Left lobe of liver (tissue), 2 donors: ENCODE measurements at regions not wholly inside any gene's neighbourhood (a gene's known extent, or its start where the extent isn't known, plus 50 kb on each side); places are given as distances from the start of the nearest gene placed in this dataset.

Experiments
- ATAC-seq: fragments of 200-7000 bp; cut with Tn5 transposase; one replicate; pipeline ENCODE4 v1.9.1; 2020; ENCODE audit warnings: mild to moderate bottlenecking, moderate library complexity
- DNase-seq: peaks from one replicate; pipeline ENCODE4 v3.0.0-alpha.2; 2020; ENCODE audit warnings: low spot score
- donor health status: DM: no; HTN: no; CAD: no; lungs with moderate emphysema.
- donor health status: DM: no; HTN: yes; CAD: no.

DNA sequence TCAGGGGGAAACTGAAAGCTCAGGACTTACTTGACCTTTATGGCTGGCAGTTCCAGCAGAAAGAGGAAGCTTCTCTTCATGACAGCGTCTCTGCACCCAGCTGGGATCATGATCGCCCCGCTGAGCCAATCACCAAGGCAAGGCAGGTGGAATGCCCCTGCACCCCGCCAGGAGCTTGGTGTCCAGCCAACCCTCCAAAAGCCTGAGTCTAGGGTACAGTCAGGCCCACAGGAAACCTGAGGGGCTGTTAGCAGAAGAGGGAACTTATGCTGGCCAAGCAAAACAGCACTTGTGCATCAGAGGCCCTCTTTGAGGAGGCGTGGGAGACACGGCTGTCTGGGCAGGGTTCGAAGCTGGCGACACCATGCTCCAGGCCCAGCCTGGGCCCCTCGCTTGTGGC, 188.3 kb upstream of the GMDS start:
- no peak for DNase-seq
- no peak for ATAC-seq

DNA sequence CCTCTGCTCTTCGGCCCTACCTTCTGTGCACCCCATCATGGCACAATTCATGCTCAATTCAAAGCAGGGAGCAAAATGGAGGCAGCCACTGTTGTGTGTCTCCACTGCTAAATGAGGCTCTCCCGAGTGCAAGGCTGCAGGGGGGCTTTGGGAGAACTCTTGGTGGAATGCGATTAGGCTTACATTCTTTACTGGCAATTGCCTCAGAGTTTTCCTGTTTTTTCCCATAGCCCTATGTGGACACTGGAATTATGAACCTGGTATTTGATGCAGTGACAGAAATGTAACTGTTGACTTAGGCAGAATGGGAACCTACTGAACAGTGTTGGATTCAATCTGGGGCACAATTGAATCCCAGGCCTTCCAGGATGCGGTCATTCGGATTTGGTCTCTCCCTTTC, 187.9 kb upstream of the GMDS start:
- ATAC-seq (no peak), DNase-seq (no peak)

DNA sequence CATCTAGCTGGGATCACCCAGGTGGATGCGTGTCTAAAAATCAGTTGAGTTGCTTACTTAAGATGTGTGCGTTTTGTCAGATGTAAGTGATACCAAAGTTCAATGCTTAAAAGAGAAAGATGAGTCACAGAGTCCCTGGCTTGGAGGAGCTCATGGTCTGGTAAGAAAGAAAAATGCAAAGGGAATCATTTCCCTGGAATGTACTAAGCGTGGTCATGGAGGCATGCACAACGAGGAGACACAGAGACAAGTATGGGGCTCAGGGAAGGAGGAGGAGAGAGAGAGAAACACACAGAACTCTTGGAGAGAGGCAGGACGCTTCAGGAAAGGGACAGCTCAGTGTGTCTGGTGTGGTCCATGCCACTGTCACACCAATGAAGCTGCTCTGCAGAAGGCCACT, 186.9 kb upstream of the GMDS start:
- ATAC-seq, result no peak
- DNase-seq, result no peak

DNA sequence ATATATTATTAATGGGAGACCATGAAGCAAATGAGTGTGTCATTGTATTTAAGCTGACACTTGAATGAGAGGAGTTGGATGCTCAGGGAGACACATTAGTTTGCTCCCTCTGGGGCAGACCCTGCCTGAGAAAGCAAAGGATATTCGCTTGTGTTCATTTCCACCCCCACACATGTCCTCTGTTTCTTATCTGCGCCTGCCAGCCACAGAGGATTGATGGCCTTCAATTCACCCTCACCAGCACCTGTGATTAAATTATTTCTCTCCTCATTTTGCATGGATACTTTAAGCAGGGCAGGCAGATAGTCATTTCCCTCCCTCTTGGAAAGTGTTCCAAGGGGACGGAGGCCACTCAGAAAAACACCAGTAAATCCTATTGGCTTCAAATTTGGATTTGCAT, 185.2 kb upstream of the GMDS start:
- no peak for DNase-seq
- ATAC-seq, result no peak

DNA sequence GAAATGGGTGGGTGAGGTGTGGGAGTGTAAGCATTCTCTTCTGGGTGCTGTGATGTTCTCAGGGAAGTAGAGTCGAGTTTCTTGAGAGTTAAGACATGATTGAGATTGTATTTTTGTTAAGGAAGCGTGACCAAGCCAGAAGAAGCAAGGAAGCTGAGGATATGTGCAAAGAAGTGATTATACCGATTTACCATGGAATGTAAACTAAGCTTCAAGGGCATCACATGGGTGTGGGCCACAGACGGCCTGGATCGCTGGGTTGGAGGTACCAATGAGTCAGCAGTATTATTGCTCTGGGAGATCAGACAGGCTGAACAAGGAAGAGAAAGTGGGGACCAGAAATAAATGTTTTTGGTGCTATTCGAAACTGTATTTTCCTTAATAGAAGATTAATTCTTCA, 184.1 kb upstream of the GMDS start:
- no peak for ATAC-seq
- no peak for DNase-seq

DNA sequence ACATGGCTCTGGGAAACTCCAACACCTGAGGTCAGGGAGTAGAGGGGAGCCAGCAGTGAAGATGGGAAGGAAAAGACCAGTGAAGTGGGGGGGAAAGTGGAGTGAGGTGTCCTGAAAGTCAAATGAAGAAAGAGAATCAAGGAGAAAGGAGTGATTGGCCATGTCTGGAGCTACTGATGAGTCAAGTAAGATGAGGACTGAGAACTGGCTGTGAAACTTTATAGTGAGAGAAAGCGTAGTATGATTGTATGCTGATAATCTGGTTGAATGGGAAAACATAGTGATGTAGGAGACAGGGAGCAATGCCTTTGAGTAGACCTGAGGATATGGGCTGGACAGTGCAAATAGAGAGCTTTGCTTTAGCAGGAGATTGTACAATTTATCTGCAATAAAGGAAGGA, 183.6 kb upstream of the GMDS start:
- no peak for ATAC-seq
- DNase-seq, result no peak

DNA sequence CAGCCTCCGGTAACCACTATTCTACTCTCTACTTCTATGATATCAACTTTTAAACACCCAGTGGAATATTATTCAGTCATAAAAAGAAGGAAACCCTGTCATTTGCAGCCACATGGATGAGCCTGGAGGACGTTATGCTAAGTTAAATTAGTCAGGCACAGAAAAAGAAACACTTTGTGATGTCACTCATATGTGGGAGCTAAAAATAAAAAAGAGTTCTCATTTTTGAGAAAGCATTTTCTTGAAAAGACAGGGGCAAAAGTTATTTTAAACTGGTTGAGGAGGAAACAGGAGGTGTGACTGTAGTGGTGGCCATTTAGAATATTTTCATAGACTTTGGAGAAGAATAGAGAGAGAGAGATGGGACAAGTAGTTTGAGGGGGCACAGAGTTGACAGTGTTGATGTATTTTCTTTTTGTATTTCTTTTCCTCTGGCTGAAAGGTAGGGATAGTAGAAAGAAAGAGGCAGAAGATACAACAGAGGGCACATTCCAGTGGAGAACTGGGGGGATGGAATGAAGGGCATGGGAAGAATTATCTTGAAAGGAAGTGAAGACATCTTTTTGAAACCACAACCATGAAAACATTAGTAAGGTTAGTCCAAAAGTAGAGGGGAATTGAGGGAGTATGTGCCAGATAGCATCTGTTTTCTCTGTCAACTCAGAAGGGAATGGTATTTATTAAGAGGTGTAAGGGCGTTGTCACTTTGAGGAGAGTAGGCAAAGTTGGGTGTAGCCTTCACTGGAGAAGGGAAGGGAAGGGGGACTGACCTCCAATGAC, 181.3 kb upstream of the GMDS start:
- ATAC-seq, result no peak
- no peak for DNase-seq

DNA sequence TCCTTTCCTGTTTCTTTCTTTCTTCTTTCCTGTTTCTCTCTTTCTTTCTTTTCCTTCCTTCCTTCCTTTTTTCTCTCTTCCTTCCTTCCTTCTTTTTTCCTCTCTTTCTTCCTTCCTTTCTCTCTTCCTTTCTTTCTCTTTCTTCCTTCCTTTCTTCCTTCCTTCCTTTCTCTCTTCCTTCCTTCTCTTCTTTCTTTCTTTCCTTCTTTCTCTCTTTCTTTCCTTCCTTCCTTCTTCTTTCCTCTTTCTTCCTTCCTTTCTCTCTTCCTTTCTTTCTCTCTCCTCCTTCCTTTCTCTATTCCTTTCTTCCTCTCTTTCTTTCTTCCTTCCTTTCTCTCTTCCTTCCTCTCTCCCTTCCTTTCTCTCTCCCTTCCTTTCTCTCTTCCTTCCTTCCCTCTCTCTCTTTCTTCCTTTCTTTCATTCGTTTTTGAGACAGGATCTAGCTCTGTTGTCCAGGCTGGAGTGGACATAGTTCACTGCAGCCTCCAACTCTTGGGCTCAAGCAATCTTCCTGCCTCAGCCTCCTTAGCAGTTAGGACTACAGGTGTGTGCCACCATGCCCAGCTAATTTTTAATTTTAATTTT, 170.8 kb upstream of the GMDS start:
- DNase-seq (no peak), ATAC-seq (no peak)

DNA sequence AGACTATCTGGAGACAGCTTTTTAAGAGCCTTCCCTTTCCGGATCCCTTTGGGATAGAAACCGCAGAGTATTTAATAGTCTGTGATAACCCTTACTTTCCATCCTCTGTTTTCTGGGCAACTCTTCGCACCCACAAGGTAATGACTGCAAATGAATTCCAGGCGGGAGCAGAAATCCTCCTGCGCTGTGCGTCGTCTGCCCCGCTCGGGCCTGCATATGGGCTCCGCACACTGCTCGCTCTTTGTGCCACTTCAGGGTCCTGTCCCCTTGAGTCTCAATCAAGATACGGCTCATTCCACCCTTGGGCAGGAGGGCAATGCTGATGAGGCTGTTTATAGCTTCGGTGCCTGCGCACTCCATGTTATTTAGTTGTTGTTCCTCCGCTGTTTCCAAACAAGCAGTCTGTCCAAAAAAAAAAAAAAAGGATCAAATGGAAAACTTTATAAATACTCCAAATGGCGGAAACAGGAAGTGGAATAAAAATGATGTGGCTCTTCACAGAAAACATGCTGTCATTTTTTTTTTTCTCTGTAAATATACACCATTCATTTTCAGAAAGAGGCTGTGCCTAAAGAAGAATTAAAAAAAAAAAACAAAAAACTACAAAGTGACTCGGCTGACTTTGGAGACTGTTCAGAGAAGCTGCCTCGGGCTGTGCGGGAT, 169.6 kb upstream of the GMDS start:
- DNase-seq, result no peak
- ATAC-seq, result no peak

DNA sequence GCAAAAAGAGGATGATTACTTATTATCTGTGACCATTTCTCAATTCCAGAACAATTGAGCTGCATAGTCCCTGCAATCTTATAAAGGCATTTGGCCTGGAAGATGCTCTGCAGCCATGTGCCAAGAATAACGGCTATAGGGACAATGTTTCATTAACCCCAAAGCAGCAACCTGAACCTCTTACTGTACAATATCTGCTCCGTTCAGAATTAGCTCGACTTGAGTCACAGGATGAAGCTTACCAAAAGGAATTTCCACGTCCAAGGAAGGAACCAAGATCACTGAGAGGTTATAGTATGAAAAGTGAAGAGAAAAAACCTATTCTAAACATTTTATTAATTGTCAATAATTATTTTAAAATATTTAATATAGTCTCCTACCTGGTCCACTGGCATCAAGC, 167.3 kb upstream of the GMDS start:
- no peak for ATAC-seq
- DNase-seq, result no peak

DNA sequence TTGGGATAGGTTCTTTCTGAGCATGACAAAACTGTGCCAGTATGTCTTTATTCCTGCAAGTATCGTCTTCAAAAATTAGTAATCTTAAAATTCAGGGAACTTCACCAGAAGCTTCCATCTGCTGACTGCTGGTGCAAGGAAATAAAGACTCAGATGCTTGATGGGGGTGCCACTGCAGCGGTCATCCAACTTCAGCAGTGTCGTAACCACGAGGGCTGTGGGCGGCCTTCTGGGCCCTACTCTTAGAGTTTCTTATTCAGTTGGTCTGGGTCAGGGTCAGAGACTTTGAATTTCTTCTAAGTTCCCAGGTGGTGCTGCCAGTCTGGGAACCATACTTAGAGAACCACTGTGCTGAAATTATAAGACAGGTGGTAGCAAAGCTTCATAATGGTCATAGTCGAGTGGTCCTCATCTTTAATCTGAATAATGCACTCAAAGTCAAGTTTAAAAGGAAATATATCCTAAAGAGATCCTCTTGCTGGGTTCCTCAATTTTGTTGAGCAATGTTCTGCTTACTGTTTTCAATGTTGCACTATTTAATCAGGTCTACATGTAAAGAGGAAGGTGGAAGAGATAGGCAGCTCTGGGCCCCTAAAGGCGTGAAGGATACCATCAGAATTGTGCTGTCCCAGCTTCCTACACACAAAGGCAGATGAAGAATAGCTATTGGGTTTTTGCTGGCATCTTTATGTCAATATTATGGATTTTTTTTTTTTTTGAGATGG, 165.4 kb upstream of the GMDS start:
- ATAC-seq, result no peak

DNA sequence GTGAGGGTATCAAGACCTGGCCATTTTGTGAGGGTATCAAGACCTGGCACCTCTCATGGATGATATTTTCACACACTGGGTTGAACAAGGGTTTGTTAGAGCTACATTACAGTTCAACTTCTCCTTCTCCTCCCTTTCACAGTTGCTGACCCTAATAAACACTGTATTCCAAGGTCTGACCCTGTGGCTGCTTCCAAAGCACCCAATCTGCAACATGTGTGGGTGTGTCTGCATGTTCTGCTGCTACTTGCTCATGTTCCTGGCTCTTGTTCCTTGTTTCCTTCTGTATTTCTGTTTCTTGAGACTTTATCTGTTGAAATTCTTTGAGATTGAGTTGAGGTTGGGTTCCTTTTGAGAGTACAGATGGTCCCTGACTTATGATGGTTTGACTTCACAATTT, 162.1 kb upstream of the GMDS start:
- DNase-seq (no peak), ATAC-seq (no peak)

More for the DNA sequence above, 165.4 kb upstream of the GMDS start:
- no peak for DNase-seq

DNA sequence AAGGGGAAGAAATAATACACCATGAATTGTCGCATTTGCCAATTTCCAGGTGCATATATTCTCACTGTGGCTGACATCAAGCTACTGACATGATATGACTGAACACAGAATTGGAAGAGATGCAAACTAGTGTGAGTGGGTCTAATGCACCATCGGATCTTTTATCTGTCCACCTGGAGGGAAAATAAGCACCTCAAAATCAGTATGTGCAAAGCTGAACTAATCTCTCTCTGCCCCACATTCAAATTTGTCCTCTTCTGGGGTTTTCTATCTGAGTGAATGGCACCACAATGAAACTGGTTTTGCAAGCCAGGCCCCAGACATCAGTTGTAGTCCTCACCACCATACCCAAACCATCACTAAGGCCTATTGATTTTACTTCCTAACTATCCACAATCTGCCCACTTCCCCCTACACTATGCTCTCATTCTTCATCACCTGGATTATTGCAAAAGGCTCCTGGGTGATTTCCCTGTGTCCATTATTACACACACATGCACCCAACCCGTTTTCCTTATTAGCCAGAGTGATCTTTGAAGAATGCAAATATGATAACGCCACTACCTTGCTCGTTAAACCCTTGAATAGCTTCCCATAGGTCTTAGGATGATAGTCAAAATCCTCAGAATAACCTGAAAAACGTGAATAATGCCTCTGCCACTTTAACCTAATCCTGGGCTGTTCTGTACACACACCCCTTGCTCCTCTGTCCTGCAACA, 159.0 kb upstream of the GMDS start:
- ATAC-seq, result no peak

DNA sequence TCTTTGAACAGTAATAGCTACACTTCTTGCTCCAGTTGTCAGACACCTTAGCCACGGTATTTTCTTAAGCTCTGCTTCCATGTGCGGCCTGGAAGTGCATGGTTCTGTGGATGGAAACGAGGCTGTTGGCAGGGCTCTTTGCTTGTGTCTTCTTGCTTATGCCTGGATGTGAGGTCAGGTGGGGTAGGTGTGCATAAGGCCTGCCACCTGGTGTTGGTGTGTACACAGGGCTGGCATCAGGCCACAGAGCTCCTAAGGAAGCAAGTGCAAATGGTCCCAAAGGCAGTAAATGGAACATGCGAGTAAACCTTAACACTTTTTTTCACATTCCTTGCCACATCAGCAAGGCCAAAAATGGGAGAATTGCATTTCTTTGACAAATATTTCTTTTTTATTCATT, 158.1 kb upstream of the GMDS start:
- ATAC-seq, result no peak
- DNase-seq, result no peak

More for the DNA sequence above, 159.0 kb upstream of the GMDS start:
- DNase-seq, result no peak

DNA sequence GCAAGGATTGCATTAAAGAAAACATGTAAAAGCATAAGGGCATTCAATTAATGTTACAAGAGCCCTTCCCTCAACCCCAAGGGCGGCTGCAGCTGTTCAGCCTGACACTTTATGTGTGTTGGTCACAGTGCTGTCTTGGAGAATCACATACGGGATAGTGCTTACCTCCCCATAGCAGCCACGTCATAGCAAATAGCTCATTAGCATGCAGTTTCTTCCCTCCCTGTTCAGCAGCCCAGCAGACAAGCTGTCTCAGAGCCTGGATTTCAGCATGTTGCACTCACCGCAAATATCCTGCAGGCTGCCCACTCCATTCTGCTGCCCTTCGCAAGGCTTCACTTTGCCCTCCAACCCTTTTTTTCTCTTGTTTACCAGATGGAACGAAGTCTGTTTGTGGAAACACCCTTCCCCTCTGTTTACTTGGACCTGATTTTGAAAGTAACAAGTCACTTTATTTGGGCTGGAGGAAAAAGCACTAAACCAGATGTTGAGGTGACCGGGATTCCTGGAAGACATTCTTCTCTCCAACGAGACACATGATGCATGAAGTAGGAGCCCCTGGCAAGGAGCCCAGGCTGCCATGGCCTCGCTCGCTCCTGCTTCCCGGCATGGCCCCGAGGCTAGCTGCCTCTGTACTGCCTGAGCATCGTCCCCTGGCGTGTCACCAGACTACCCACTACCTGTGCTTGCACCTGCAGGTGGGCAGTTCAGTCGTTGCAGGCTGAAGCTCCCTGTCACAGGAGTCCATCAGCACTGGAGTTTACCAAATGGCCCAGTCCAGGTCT, 151.6 kb upstream of the GMDS start:
- DNase-seq, result no peak
- no peak for ATAC-seq

DNA sequence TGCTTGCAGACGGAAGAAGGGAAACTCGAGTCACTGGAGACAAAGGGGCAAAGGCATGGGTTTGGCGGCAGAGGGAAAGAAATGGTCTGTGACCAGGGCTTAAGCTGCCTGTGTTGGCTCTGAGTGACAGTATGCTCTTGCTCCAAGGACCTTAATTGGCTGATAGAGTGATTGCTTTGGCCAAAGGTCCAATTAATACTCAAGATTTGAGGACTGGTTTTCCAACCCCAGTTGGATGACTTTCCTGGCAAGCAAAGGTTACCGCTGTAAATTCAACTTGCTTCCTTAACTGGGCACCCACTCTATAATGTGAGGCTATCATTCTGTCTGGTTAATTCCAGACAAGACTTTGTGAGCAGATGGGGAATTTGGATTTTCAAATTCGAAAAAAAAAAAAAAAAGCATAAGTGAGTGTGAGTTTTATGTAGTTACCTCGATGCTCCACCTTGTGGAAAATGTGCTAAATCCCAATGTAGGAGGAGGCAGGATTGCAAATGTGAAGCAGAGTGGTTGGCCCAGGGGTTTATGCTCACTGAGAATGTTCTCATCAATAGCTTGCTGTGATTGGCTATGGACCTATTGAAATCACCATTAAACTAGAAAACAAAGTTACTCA, 150.7 kb upstream of the GMDS start:
- no peak for DNase-seq
- no peak for ATAC-seq

DNA sequence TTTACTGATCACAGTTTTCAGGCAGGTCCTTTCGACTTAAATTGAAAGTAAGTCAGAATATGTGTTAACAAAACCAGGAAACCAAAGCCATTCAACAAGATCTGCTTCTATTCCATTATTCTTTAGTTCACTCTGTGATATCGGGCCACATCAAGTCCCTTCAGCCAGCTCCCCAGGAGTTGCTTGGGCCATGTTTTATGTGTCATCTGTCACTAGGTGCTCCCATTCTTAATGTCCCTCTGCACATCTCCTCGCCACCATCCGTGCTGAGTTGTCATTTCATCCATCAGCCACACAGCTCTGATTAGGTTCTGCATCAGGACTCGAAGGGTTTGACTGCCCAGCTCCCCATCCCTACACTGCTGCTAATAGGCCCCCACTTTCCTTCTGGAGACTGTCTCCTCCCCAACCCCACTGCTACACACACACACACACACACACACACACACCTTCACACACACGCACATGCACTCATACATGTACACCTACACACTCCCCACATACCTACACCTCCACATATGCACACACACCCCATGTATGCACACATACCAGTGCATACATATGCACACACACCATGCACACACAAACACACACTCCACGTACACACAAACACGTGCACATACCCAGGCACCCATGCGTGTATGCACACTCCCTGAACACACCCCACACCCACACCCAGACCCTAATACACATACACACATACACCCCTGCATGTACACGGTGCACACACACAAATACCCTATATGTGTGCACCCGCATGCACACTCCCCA, 143.3 kb upstream of the GMDS start:
- DNase-seq, result no peak
- ATAC-seq, result no peak

DNA sequence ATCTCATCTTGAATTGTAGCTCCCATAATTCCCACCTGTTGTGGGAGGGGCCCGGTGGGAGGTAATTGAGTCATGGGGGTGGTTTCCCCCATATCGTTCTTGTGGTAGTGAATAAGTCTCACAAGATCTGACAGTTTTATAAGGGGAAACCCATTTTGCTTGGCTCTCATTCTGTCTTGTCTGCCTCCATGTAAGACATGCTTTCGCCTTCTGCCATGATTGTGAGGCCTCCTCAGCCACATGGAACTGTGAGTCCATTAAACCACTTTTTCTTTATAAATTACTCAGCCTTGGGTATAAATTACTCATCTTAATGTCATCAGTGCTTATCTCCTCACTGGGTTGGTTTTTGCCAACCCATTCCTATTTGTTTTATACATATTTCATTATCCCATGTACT, 142.0 kb upstream of the GMDS start:
- ATAC-seq (no peak), DNase-seq (no peak)

DNA sequence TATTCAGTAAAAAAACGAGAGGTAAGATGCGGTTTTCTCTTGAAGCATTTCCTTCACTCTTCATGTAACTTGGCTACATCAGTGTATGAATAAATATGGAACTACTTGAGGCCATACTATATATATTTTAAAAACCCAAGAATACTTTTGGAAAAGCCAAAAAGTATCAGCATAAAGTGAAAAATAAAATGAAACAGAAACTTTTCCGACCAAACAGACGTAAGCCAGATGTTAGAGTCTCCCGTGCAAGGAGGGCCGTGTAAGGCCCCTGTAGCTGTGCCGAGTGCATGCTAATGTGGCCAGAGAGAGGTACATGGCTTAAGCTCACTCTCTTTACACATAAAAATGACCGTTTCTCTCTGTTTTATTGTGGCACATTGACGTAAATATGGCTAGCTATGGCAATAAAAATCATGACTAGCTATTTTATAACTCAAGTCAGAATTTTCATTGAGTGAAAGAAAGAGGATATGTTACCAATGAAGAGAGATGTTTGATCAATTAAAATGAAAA, 140.1 kb upstream of the GMDS start:
- DNase-seq (no peak), ATAC-seq (no peak)
